HG03103 (cell line): ENCODE measurements at regions not wholly inside any gene's neighbourhood (a gene's known extent, or its start where the extent isn't known, plus 50 kb on each side); places are given as distances from the start of the nearest gene placed in this dataset.
"Not testable (repeated sequence)": the region's sequence is repeated elsewhere in the genome, so short reads cannot be mapped to it uniquely, and the experiment has no call there.

ENCODE experiments used
- ATAC-seq: cut with Tn5 transposase; IDR thresholded peaks from one replicate; pipeline ENCODE4 v1.9.1; 2021; ENCODE audit warnings: low read depth; ENCODE audit not compliant: unreplicated experiment

DNA sequence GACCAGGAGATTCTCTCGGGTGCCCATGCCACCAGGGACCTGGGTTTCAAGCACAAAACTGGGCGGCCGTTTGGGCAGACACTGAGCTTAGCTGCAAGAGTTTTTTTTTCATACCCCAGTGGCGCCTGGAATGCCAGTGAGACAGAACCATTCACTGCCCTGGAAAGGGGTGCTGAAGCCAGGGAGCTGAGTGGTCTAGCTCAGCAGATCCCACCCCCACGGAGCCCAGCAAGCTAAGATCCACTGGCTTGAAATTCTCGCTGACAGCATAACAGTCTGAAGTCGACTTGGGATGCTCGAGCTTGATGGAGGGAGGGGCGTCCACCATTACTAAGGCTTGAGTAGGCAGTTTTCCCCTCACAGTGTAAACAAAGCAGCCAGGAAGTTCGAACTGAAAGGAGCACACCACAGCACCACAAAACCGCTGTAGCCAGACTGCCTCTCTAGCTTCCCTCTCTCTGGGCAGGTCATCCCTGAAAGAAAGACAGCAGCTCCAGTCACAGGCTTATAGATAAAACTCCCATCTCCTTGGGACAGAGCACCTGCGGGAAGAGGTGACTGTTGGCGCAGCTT lies 157.7 kb downstream of the GIPC2 start:
- ATAC-seq, result not testable (repeated sequence)

- ATAC-seq, result no peak
Observed at GRCh38 chr1:78210175-78210574, 164.4 kb downstream of the GIPC2 start.

DNA sequence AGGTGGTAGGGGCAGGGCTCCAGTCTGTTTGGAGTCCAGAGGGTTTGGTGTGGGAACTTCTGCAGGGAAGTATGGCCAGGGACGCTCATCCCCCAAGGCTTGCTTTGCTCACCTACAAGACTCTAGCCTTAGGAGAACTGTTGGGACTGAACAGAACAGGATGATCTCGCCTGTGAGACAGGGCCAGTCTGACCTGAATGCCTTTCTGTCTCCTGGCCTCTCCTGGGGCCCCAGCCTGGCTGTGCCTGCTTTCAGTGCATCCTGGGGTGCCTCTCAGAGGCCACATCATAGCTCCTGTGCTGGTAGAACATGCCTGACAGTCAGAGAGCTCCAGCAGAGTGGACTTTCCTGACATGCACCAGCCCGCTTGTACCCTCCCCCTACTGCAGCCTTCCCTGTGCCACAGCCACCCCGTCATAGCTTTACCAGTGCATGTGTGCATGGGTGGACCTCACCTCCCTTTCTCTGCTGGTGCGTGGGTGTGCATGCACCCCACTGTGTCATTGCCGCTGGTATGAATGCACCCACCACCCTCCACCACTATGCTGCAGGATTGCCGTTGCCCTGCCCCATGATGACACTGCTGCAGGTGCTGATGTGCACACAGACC lies 165.8 kb downstream of the GIPC2 start:
- ATAC-seq, result no peak

DNA sequence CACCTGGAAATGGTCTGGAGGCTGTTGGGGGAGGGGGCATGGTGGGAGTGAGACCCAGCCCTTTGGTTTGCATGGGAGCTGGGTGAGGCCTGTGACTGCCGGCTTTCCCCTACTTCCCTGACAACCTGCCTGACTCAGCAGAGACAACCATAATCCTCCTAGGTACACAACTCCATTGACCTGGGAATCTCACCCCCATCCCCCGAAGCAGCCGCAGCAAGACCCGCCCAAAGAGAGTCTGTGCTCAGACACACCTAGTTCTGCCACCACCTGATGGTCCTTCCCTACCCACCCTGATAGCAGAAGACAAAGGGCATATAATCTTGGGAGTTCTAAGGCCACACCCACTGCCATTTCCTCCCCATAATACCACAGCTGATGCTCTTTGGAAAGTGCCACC lies 168.6 kb downstream of the GIPC2 start:
- ATAC-seq, result no peak

DNA sequence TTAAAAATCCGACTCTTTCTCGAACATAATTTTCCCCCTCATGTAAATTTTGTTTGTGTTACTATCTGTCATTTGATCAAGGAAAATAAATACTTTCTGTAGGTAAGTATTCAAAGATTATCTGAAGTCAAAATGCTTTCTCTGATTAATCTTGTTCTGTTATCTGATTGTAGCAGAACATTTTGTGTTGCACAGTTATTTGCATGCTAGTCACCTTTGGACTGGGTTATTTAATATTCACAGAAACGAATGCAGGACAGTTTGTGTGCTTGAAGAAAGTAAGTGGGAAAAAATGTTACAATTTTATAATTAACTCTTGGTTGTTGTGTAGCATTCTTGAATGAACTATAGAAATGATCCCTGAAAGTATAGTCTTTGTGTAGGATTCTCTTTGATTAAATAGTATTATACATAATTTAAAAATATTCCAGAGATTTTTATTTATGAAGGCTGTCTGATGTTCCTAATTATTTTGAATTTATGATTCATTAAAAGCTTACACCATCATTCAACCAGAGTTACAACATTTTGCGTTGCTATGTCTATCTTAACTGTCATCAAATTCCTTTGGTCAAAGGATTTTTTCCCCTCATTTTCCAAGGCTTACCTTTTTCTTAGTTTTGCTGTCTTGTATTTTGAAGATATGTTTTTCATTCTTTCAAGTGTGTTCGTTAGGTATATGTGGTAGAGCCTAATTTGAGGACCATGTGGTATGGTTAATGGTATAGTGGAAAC lies 176.6 kb downstream of the GIPC2 start:
- ATAC-seq, result no peak

DNA sequence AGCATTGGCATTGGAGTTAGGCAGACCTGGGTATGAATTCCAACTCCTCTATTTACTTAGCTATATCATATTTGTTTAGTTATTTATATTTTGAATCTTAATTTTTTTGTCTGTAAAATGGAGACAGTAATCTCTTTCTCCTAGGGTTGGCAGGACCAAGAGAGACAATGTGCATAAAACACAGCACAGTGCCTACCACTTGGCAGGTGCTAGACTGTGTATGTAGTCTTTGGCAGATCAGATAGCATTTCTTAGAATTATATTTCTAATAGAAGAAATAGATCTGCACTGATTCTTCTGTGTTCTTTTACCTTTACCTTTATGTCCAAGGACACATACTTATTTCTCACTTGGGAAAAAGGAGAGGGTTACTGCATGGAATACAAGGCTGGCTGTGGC lies 177.2 kb downstream of the GIPC2 start:
- ATAC-seq, result no peak

DNA sequence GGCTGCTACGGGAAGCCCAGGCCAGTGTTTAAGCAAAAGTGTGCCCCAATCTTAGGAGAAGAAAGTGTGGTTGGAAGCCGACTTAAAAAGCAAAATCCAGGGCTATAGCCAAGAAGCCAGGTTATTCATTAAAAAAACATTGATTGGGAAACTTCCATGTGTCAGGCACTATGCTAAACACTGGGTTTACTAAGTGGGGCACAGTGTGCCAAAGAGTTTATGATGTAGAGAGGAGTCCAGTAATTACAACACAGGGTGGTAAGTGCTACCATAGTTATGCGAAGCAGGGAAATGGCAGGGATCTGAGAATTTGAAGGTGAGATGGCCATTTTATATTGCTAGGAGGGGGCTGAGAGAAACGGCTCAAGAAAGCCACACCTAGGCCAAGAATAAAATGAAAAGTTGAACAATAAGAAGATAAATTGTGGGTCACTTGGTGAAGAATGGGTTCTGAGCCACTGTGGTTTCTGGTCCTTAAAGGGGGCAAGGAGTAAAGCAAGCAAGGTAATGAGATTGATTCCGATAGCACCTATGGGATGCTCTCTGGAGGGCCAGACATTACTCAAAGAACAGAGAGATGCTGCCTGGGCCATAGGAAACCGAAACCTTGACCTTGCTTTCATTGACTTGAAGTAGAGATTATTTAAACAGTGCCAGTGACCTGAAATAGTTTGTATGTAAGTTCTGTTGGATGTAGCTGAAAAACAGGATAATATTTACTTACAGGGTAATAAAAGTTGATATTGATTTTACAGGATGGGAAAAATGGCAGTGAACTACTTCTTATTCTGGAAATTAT lies 177.8 kb downstream of the GIPC2 start:
- no peak for ATAC-seq

- no peak for ATAC-seq
Observed at GRCh38 chr1:78224246-78224785, 178.6 kb downstream of the GIPC2 start.

DNA sequence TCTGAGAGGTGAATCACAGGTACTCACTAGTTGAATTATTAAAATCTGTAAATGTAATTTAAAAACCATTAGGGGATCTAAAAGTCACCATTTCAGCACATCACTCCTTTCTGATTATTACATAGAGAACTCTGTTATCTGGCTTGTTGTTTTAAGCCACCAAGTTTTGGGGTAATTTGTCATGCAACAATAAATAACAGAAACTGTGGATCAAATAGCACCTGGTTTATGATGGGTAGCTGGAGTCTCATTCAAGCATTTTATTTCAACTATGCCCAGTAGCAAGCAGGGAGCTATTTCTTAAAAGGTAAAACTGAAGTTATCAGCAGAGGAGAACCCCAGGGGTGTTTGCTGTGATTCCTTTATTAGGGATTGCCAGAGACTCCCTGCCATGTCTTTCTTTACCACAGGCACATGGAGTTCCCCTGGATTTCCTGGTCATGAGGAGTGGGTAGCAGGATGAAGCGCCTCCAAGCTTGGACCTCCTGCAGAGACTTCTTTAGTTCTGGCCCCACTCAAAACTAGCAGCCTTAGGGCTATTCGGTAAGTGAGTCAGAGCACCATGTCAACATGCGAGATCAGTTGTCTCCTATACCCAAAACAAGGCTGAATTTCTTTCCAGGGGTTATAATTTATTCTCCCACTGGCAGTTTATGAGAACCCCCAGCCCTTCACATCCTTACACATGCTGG lies 179.2 kb downstream of the GIPC2 start:
- no peak for ATAC-seq

DNA sequence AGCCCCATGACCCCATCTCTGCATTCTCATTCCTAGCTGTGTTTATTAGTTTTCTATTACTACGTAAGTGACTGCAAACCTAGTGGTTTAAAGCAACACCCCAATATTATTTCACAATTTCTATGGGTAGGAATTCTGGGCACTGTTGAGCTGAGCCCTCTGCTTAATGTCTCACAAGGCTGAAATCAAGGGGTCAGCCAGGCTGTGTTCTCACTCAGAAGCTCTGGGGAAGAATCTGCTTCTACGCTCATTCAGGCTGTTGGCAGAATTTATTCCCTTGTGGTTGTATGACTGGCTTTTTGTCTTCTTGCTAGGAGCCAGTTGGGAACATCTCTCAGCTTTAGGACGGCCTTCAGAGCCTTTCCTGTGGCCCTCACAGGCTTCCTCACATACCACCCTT lies 181.0 kb downstream of the GIPC2 start:
- ATAC-seq, result no peak

DNA sequence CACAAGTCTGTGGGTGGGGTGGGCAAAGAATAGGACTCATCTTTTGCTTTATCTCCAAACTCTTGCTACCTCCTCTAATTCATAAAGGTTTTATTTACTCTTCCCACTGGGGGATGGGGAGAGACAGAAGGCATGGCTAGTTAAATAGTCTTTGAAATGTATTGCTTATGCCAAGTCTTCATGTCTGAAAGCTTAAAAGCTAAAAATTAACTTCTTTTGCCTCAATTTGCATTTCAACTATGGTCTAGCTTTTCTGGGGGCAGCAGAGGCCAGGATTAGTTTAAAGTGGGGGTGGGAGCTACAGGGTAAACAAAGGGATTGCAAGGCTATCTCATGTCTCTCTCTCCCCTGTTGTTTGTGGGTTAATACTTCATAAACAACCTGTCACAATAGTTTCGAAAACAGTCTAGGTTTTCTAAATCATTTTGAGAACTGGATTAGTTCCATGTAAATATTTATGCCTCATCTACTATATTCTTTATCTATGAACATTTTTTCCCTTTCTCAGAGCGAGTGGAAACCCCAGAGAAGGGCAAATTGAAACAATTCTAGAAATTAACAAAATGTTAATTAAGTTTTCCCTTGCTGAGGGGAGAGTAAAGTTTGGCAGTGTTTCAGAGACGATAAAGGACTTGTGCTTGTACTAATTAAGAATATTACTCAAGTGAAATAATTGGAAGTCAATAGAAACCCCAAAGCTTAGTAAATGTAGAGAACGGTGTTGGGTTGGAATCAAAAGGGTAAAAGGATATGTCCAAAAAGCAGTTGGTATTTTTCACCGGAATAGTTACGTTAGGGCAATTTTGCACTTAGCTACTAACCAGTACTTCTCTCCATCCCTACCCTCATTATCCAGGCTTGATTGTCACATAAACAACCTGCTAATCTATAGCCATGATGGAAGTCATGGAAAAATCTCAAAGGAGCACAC lies 182.2 kb downstream of the GIPC2 start:
- ATAC-seq, result no peak

GRCh38 chr1:78229344-78229743 lies 183.6 kb downstream of the GIPC2 start:
- no peak for ATAC-seq

DNA sequence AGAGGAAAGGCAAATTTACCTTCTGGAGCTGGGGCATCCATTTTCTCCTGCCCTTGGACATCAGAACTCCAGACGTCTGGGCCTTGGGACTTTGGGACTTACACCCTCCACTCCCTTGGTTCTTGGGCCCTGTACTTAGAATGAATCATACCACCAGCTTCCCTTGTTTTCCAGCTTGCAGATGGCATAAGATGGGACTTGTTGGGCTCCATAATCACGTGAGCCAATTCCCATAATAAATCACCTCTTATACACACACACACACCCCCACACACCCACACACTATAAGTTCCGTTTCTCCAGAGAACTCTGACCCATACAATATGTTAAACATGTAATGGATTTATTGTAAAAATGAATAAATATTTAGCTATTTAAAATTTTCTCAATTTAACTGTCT lies 185.7 kb downstream of the GIPC2 start:
- no peak for ATAC-seq

DNA sequence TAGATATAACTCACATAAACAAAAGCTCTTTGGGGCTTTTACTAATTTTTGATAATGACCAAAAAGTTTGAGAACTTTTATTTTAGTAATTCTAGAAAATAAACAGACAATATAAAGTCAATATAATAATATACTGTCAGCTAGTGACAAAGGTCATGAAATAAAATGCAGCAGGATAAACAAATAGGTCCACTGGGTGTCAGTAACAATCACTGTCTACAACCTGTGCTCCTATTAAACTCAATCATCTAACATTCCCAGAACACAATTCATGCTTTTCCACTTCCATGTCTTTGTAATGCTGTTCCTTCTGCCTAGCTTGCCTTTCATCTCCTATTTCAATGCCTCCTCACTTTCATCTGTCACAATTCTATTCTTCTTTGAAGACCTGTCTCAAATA lies 186.1 kb downstream of the GIPC2 start:
- no peak for ATAC-seq

GRCh38 chr1:78232630-78233029 lies 186.9 kb downstream of the GIPC2 start:
- no peak for ATAC-seq

GRCh38 chr1:78234496-78234895 lies 188.7 kb downstream of the GIPC2 start:
- no peak for ATAC-seq

DNA sequence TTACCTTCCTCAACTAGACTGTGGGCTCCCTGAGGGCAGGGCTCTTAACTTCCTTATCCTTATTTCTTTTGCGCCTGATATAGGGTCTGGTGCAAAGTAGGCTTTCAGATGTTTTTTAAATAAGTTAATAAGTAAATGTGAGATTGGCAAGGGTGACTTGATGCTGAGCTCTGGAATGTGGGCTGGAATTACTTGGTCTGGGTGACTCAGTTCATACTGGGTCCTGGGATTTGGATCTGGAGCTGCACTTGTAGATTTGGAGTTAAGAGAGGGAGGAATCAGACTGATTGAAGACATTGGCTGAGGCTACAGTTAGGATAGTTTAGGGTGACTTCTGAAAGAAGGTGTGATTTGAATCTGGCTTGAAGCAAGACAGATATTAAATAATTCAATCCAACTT lies 190.9 kb downstream of the GIPC2 start:
- ATAC-seq, result no peak

DNA sequence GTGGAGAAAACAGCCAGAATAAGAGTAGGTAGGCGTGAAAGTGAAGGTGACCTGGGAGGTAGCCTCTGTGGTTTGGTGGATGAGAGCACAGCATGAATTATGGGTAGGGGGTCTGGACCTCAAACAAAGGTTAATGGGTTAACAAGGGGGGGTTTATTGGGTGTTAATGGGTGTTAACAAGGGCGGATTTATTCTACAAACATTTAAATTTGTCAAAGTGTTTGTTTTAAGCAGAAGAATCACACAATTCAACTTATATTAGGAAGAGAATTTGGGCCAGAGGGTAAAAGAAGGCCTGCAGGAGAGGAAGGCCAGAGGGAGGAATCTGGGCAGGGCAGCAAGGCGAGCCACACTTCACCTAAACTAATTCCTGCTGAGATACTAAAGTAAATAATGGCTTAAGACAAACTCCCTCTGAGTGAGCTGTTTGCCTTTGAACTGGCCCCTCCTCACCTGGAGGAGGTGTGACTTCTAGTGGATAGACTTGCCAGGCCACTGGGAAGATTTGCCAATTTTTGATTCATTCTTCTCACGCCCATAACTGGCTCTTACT lies 191.7 kb downstream of the GIPC2 start:
- no peak for ATAC-seq

GRCh38 chr1:78240191-78240590 lies 194.4 kb downstream of the GIPC2 start:
- ATAC-seq, result no peak
